Right atrium auricular region (tissue), 2 donors: ENCODE measurements at regions not wholly inside any gene's neighbourhood (a gene's known extent, or its start where the extent isn't known, plus 50 kb on each side); places are given as distances from the start of the nearest gene placed in this dataset.

Experiments used
- DNase-seq: peaks from one replicate; pipeline ENCODE4 v3.0.0-alpha.2; 2019; ENCODE audit warnings: low spot score
- H3K27ac ChIP-seq, 2 donors: fragments of 200-600 bp; sonication (generic); 1 replicate in 1 of 2; 2 replicates in 1 of 2; pipeline ENCODE4 v1.5.1; 2016 to 2019
- H3K27me3 ChIP-seq, 2 donors: fragments of 200-600 bp; sonication (generic); one replicate each; pipeline versions ENCODE4 v1.5.1 to v1.6.0; 2017 to 2019
- H3K36me3 ChIP-seq: fragments of 200-600 bp; sonication (generic); one replicate; pipeline ENCODE4 v1.5.1; 2016
- H3K4me1 ChIP-seq, 2 donors: fragments of 200-600 bp; sonication (generic); one replicate each; pipeline versions ENCODE4 v1.5.1 to v1.6.0; 2017 to 2019
- H3K4me3 ChIP-seq, 2 donors: fragments of 200-600 bp; sonication (generic); 1 replicate in 1 of 2; 2 replicates in 1 of 2; pipeline ENCODE4 v1.5.1; 2017 to 2019; ENCODE audit warnings: mild to moderate bottlenecking in 1 of 2, moderate library complexity in 1 of 2
- H3K9me3 ChIP-seq, 2 donors: fragments of 200-600 bp; sonication (generic); one replicate each; pipeline ENCODE4 v1.5.1; 2019
- CTCF ChIP-seq, 2 donors: fragments of 200-600 bp; sonication (generic); IDR thresholded peaks; one replicate each; pipeline ENCODE4 v1.5.1; 2019; ENCODE audit warnings: antibody characterized with exemption in 2 of 2

GRCh38 chr5:2801577-2802525 lies 50.4 kb upstream of the IRX2 start:
- no peak for TF ChIP-seq CTCF (IDR thresholded peaks at IDR 0.05)
- Histone ChIP-seq H3K36me3 (no peaks in the 10 kb centered on the region), H3K4me1 (no peaks in the 10 kb centered on the region), H3K4me3 (no peak overlapping the region), H3K27ac (no peak overlapping the region), H3K9me3 (no peaks in the 10 kb centered on the region), H3K27me3 (no peaks in the 10 kb centered on the region)
- no peak for DNase-seq
